Skeletal muscle cell (primary cell): ENCODE measurements at regions not wholly inside any gene's neighbourhood (a gene's known extent, or its start where the extent isn't known, plus 50 kb on each side); places are given as distances from the start of the nearest gene placed in this dataset.
"Not testable (repeated sequence)": the region's sequence is repeated elsewhere in the genome, so short reads cannot be mapped to it uniquely, and the experiment has no call there.

ENCODE experiments used
- DNase-seq: peaks from one replicate; pipeline ENCODE4 v3.0.0-alpha.2; 2010; ENCODE audit warnings: low read depth
- H3K4me3 ChIP-seq: 2 replicates; pipeline ENCODE4 v1.5.1; 2011; ENCODE audit warnings: low read depth, mild to moderate bottlenecking, control low read depth, low read length, moderate library complexity

DNA sequence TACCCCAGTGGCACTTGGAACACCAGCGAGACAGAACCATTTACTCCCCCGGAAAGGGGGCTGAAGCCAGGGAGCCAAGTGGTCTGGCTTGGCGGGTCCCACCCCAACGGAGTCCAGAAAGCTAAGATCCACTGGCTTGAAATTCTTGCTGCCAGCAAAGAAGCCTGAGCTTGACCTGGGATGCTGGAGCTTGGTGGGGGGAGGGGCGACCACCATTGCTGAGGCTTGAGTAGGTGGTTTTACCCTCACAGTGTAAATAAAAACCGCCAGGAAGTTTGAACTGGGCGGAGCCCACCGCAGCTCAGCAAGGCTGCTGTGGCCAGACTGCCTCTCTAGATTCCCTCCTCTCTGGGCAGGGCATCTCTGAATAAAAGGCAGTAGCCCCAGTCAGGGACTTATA, 62.8 kb downstream of the RPS24 start:
- H3K4me3 ChIP-seq, DNase-seq: not testable (repeated sequence)

DNA sequence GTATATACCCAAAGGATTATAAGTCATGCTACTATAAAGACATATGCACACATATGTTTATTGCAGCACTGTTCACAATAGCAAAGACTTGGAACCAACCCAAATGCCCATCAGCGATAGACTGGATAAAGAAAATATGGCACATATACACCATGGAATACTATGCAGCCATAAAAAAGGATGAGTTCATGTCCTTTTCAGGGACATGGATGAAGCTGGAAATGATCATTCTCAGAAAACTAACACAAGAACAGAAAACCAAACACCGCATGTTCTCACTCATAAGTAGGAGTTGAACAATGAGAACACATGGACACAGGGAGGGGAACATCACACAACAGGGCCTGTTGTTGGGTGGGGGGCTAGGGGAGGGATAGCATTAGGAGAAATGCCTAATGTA, 68.9 kb downstream of the RPS24 start:
- H3K4me3 ChIP-seq, DNase-seq: not testable (repeated sequence)

DNA sequence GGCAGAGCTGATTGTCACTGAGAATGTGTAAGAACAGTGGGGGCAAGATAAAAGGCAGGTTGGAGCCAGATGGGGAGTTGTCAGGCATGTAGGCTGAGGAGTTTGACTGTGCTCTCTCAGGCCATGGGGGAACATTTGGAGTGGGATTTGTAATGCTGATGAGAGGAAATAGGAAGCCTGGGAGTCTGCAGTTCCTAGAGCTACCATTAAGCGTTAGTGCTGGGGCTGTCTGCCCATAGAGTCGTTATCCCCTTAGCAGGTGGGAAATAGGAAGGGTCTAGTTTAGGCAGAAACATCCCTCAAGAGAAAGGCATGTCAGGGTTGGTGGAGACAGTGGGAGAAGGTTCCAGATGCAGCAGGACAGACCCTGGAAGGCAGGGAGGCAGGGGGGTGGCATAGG, 75.5 kb downstream of the RPS24 start:
- no peak overlapping the region for H3K4me3 ChIP-seq
- no peak for DNase-seq

DNA sequence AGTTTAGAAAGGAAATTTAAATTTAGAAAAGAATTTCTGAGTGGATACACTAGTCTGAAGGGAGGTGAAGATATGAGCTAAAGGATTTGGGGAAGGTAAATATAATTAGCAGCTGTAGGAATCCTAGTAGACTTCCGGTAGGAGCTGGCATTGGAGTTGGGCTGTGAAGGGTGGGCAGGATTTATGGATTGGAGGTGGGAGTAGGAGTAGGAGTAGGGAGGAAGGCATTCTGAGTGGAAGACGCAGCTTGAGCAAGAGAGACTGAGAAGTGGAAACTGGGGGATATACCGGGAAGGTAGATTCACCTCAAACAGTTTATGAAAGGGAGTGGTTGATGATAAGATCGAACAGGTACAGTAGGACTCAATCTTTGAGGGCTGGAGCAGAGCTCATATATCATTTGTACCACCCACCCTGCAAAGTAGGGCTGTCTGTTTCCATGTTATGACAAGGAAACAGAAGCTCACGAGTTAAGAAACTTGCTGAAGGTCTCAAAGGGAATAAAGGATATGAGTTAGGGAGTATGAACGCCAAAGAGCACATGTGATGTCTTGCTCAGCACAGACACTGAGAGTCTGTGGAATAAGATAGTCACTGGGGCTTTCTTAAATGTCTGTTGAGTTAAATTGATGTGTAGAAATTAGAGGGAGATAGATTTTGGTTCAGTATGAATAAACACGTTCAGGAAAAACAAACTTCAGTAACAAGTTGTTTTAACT, 81.6 kb downstream of the RPS24 start:
- H3K4me3 ChIP-seq, result no peak overlapping the region

DNA sequence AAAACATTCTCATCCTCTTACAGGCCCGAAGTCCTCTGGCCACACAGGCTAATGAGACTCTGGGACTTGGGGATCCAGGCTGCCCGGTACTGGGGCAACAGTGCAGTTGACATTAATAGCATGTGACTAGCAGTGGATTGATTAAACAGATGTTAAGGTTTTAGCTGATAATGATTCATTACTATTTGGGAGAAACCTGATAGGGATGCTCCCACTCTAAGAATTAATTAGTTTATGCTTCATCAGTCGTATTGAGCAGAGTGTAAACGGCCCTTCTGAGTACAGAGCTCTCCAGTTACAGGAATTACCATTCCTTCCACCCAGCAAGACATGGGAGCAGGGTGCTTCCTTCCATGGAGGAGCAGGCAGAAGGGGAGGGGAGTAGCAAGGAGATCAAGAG, 82.7 kb downstream of the RPS24 start:
- no peak overlapping the region for H3K4me3 ChIP-seq
- DNase-seq, result no peak

More for the DNA sequence above, 81.6 kb downstream of the RPS24 start:
- no peak for DNase-seq

DNA sequence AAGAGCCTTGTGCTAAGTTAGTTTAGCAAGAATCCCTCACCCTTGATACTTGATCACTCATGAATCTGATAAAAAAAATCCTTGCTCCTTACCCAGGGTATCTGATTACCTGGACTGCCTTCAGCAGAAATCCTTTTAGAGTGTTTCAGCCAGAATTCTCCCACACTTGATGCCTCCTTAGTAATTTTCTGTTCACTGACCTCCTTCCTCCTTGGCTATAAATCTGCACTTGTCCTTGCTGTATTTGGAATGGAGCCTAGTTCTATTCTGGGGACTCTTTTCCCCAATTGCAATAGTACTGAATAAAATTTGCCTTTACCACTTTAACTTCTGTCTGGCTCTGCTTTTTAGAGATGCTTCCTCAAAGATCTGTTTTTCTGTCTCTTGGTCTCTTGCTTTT, 84.9 kb downstream of the RPS24 start:
- no peak for DNase-seq
- H3K4me3 ChIP-seq, result no peak overlapping the region

DNA sequence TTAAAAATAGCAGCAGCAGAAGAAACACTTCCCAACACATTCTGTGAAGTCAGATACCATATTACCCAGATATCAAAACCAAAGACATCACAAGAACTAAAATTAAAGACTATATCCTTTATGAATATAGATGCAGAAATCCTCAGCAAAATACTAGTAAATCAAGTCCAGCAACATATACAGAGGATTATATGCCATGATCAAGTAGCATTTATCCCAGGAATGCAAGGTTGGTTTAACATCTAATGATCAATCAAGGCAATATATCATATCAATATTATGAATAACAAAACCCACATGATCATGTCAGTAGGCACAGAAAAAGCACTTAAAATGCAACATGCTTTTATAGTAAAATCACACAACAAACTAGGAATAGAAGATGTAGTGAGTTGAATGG, 88.1 kb downstream of the RPS24 start:
- DNase-seq, result no peak
- no peak overlapping the region for H3K4me3 ChIP-seq

DNA sequence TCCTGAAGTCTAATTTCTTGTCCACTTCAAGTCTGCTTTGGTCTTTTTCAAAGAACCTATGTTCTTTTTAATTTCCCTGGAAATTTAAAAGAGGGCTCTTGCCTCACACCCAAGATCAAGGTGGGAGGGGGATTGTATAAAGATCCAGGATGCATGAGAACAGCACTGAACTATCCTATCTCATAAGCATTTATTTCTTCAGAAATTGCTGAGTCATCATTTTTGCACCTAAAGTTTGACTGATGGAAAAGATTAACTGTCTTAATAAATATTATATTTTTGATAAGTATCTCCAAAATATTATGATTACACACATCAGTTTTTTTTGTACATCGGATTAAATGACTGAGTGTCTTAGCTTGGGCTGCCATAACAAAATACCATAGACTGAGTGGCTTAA, 90.5 kb downstream of the RPS24 start:
- DNase-seq, result no peak
- no peak overlapping the region for H3K4me3 ChIP-seq

DNA sequence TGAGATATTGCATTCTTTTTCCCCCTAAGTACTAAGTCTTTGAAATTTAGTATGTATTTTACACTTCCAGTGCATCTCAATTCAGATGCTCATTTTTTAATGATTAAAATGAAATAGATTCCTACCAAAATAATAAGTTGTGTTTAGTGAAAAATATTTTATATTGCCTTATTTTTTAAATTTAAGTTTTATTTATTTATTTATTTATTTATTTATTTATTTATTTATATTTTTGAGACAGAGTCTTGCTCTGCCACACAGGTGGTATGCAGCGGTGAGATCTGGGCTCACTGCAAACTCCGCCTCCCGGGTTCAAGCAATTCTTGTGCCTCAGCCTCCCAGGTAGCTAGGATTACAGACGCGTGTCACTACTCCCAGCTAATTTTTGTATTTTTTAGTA, 95.5 kb downstream of the RPS24 start:
- H3K4me3 ChIP-seq, result no peak overlapping the region
- no peak for DNase-seq

DNA sequence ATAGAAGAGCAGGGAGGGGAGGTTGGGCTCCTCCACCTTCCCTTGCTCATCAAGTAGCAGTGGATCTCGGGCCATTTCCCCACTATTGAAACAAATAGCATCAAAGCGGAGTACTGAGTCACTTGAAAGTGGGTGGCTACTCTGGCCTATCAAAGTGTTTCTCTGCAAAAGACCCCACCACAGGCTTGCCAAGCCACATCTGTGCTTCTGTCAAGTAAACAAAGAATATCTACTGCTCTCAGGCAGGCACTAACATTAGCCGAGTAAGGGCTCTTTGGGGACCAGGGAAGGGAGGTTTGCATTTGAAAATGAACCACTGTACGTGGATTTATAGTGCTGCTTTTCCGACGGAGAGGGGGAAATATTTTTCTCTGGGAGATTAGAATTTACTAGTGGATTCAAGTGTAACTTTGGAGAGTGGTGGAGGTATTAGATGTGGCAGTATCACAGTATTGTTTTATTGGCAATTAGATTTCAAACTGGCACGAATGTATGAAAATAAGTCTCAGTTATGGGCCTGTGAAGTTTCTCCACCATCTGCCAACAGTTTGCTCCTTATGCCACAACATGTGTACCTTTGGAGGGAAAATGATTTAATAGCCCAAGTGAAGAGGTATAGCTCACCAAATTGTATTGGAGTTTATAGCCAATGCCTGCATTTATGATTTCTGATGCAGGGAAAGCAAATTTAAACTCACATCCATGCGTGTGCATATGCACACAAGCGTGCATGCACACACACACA, 97.5 kb downstream of the RPS24 start:
- H3K4me3 ChIP-seq, result no peak overlapping the region
- DNase-seq, result no peak

DNA sequence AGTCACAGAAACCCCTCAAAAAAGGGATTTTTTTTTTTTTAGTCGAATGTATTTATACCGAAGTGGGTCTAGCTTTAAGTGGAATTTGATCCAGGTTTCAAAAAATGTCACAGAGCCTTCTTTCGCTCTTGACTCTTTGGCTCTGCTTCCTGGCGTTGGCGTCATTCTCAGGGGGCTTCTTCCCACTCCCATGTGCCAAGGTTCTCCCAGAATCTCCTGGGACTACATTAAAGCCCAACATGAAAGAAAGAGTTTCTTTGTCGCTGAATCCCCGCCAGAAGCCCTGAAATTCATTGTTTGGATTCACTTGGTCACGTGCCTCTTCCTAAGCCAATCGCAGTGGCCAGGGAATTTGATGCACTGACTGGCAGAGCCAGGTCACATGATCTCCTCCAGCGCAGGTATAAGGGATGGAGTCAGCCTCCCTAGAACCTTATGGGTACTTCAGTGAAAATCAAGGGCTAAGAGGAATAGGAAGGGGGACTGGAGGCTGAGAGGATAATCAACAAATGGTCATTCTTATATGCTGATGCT, 101.2 kb downstream of the RPS24 start:
- DNase-seq, result no peak
- no peak overlapping the region for H3K4me3 ChIP-seq

DNA sequence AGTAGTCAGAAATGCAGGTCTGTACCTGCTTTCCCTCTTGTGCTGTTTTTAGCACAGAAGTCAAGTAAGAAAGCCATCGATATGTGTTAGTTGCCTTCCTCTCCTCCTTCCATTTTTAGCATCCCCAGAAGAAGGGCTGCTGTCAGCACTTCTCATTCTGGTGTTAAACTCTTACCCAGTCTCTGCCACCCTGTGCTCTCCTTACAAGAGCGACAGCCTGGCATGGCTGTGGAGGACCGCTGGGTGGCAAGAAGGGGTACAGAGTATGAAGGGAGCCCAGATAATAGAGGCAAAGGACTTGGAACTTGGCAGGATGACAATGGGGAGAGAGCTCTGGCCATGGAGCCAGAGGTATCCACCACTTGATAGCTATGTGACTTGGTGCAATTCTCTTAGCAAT, 103.5 kb downstream of the RPS24 start:
- no peak for DNase-seq
- H3K4me3 ChIP-seq, result no peak overlapping the region

DNA sequence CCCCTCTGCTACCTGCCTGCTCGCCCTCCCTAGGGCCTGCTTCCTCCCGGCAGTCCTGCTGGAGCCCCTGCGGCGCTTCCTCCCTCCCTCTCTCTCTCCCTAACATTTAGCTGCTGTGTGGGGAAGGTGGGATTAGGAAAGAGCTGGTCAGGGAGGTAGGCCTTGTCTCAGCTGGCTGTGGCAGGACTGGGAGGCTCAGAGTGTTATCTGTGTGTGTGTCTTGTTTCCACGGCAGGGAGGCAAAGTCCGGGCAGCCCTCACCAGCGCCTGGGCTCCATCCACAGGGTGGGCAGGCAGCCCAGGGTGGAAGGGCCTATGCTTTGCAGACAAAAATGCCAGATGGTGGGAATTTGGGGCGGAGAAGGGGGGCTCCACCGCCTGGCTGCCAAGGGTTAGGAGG, 105.7 kb downstream of the RPS24 start:
- H3K4me3 ChIP-seq, result no peak overlapping the region
- no peak for DNase-seq

DNA sequence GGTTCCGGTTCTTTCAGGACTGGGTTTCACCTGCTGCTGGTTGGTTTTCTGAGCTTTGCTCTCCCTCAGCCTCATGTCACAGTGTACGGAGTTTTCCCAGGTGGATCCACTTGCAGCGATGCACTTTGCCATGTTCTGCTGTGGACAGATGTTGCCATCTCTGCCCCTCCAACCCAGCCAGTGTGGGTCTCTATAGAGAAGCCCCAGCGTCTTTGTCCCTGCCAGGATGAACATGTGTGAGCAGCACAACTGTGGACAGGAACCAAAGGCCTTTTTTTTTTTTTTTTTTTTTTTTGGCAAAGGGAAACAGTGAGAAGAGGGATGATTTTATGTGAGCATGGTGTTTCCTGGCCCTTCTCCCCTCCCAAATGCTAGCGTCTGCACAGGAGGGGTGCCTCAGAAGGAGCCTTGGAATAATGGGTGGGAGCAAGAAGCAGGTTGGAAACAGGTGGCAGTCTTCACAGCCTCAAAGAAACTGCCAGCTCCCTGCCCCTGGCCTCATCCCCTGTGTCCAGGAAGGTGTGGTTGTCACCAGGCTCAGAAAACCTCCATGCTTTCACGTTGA, 106.5 kb downstream of the RPS24 start:
- DNase-seq, result no peak
- H3K4me3 ChIP-seq, result no peak overlapping the region

DNA sequence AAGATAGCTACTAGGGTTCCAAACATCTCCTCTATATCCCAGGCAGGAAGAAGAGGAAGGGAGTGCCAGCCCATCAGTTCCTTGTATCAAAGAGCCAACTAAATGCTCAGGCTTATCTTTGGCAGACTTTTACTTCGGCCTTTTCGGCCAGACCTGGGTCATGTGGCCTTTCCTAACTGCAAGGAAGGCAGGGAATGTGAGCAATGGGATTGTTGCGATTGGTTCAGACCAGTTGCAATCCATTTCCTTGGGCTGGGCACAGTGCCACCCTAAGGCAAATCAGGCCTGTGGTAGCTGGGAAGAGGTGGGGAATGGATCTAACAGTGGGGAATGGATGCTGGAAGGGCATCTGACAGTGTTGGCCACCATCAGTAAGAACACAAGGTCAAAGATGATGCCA, 109.9 kb downstream of the RPS24 start:
- H3K4me3 ChIP-seq, result no peak overlapping the region
- DNase-seq, result no peak

DNA sequence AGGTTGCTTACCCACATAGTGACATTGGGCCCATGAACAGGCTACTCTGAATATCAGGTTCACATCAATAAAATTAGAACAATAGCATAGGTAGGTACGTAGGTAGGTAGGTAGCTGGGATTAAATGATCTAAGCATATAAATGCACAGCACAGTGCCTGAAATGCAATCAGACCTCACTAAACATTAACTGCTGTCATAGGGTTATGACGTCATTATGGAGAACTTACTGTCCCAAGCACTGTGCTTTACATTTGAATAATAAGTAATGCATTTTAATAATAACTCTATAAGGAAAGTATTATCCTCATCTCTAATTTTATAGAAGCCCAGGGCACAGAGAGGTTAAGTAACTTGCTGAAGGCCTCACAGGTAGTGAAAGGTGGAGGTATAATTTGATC, 112.5 kb downstream of the RPS24 start:
- no peak for DNase-seq

DNA sequence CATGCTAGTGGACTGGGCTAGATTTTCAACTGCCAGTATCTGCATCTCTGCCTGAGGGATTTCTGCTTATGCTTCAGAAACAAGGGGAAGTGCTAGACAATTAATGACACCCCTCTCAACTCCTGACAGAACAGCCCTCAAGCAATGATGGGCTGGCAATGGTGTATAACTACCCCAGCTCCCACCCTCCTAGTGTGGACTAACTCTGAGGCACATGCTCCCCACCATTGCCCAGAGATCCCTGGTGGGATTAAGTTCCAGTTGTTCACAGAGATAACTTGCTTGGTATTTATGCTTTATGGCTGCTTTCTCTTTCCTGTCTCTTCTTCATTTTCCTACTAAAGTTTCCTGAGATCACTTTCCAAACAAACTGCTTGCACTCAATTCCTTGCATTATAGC, 113.5 kb downstream of the RPS24 start:
- no peak for DNase-seq
- no peak overlapping the region for H3K4me3 ChIP-seq

More for the DNA sequence above, 112.5 kb downstream of the RPS24 start:
- H3K4me3 ChIP-seq, result no peak overlapping the region

DNA sequence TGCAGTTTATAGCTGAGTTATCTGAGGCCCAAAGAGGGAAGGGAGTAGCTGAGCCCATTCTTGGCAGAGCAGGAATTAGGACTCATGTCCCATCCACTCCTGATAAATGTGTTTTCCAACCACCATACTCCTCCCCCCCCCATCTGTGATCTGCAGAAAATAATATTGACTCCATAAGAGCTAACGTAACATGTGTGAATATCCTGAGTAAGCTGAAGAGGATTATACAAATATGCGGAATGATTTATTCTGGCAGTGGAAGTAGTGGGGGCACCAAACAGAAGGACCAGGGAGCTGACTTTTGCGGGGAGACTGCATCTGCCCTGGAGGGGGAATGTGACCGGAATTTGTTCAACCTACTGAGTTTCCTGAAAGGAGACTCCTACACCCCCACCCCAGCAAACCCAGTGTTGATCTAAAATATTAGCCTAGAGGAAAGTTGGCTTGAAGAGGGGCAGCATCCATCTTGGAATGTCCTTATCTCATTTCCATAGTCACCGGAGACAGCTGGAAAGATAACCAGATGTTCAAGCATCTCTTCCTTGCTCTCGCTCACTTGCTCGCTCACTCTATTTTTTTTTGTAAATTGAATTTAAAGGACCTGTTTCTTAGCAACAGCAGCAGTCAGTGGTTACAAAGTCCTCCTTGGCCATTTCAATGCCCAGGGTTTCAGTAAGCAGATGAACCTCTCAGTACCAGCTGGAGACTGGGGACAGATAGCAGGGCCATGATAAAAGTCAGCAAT, 114.7 kb downstream of the RPS24 start:
- no peak overlapping the region for H3K4me3 ChIP-seq
- DNase-seq, result no peak

DNA sequence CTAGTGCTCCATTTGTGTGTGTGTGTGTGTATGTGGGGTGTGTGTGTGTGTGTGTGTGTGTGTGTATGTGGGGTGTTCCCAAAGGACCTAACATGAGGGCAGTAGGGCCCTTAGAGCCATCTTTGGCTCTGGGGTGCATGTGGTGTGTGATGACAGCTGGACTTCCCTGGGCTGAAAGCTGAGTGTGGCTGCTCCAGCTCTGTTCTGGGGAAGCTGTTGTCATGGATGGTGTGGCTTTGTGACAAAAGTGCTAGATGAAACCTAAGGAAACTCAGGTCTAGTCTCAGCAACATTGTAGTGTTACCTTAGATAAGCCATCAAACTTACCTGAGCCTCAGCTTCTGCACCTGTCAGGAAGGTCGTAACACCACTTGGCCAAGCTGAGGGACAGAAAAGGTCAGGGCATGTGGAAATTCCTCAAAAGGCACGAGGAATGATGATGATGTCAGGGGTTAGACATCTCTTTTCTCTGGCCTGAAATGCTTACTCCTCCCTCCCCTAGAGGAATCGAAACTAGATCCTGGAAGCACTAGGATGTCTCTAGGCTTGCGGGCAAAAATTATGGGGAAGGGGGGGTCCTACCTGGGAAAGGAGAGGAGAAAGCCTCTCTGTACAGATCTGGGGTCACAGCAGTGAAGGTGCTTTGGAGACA, 115.4 kb downstream of the RPS24 start:
- no peak for DNase-seq
- no peak overlapping the region for H3K4me3 ChIP-seq
